Lower leg skin (tissue), 4 donors: ENCODE measurements at regions not wholly inside any gene's neighbourhood (a gene's known extent, or its start where the extent isn't known, plus 50 kb on each side); places are given as distances from the start of the nearest gene placed in this dataset.

Source experiments
- DNase-seq, 2 donors: peaks; one replicate each; pipeline ENCODE4 v3.0.0-alpha.2; 2019; ENCODE audit warnings: low spot score in 2 of 2
- H3K4me3 ChIP-seq: fragments of 200-600 bp; sonication (generic); 2 replicates; pipeline ENCODE4 v1.5.1; 2017; ENCODE audit warnings: mild to moderate bottlenecking, low read depth; ENCODE audit not compliant: poor library complexity, severe bottlenecking
- CTCF ChIP-seq, 3 donors: fragments of 450-650 bp; IDR thresholded peaks; one replicate each; pipeline ENCODE4 v1.5.1; 2016; ENCODE audit warnings: antibody characterized with exemption in 3 of 3, mild to moderate bottlenecking in 3 of 3, moderate library complexity in 2 of 3
- POLR2A ChIP-seq, 2 donors: fragments of 450-650 bp; IDR thresholded peaks; one replicate each; pipeline ENCODE4 v1.6.1; 2016 to 2017; ENCODE audit warnings: antibody characterized with exemption in 2 of 2, mild to moderate bottlenecking in 1 of 2, moderate library complexity in 1 of 2
- WGBS, 2 donors: methylation state at CpG; one replicate each; pipeline ENCODE4 v1.1.5; 2018; 5-methylcytosine and 5-hydroxymethylcytosine counted together
- intact Hi-C: fragments of 100-400 bp; cut with DNase I; formaldehyde crosslinking; loops from one replicate; pipeline ENCODE4 v1.15.0; 2023; ENCODE audit warnings: low total_unique reads

- H3K4me3 ChIP-seq = no peak overlapping the region
- no peak for TF ChIP-seq CTCF (IDR thresholded peaks at IDR 0.05)
- no peak for TF ChIP-seq POLR2A (IDR thresholded peaks at IDR 0.05)
- no peak for DNase-seq
- WGBS, 2 donors = 66 to 71% methylated on average over 5 of the region's 5 CpGs
- intact Hi-C loops = no loop called here
Measured at GRCh38 chr3:56997675-56998074, 62.8 kb upstream of the SPATA12 start.

- intact Hi-C loops = no loop called here
- H3K4me3 ChIP-seq = no peak overlapping the region
- WGBS, 2 donors = 81 to 92% methylated on average over 3 of the region's 3 CpGs
- no peak for DNase-seq
- TF ChIP-seq CTCF (IDR thresholded peaks at IDR 0.05) (no peak), POLR2A (IDR thresholded peaks at IDR 0.05) (no peak)
Measured at GRCh38 chr3:56997041-56997440, 63.4 kb upstream of the SPATA12 start.

- intact Hi-C loops = no loop called here
- WGBS, 2 donors = 80 to 82% methylated on average over 6 of the region's 6 CpGs
- no peak overlapping the region for H3K4me3 ChIP-seq
- TF ChIP-seq CTCF (IDR thresholded peaks at IDR 0.05) (no peak), POLR2A (IDR thresholded peaks at IDR 0.05) (no peak)
- DNase-seq = no peak
Measured at GRCh38 chr3:56994391-56994790, 66.1 kb upstream of the SPATA12 start.

- DNase-seq = no peak
- intact Hi-C loops = no loop called here
- no peak overlapping the region for H3K4me3 ChIP-seq
- 85 to 92% methylated on average over 3 of the region's 3 CpGs for WGBS, 2 donors
- TF ChIP-seq POLR2A (IDR thresholded peaks at IDR 0.05) (no peak), CTCF (IDR thresholded peaks at IDR 0.05) (no peak)
Measured at GRCh38 chr3:56990641-56991015, 69.8 kb upstream of the SPATA12 start.

GRCh38 chr3:56989977-56990640, 70.4 kb upstream of the SPATA12 start:
- intact Hi-C loops = loop anchor here (10.0 kb wide), 1 partner anchor 185 kb away; the partner anchor contains the start of gene ARHGEF3
- no peak for DNase-seq
- H3K4me3 ChIP-seq = no peak overlapping the region
- no peak for TF ChIP-seq CTCF (IDR thresholded peaks at IDR 0.05)
- TF ChIP-seq POLR2A (IDR thresholded peaks at IDR 0.05) = no peak
- 77 to 78% methylated on average over 12 of the region's 12 CpGs for WGBS, 2 donors
